ENCODE measurements at regions not wholly inside any gene's neighbourhood (a gene's known extent, or its start where the extent isn't known, plus 50 kb on each side); places are given as distances from the start of the nearest gene placed in this dataset.

GRCh38 chr22:27452245-27452644 is 349.3 kb downstream of the MN1 start:
- no peak for DNase-seq (ENCODE audit: low read depth)

DNA sequence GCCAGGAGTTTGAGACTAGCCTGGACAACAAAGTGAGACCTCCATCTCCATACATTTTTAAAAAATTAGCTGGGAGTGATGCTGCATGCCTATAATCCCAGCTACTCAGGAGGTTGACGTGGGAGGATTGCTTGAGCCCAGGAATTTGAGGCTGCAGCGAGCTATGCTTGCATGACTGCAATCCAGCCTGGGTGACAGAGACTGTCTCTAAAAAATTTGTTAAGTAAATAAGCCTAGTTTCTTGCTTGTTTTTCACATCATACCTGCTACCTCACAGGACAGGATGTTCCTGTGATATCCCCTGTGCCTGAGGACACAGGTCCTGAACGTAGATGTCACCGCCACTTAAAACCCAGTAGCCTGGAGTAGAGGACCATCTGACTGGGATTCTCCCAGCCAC is 348.6 kb downstream of the MN1 start:
- no peak for DNase-seq (ENCODE audit: low read depth)

DNA sequence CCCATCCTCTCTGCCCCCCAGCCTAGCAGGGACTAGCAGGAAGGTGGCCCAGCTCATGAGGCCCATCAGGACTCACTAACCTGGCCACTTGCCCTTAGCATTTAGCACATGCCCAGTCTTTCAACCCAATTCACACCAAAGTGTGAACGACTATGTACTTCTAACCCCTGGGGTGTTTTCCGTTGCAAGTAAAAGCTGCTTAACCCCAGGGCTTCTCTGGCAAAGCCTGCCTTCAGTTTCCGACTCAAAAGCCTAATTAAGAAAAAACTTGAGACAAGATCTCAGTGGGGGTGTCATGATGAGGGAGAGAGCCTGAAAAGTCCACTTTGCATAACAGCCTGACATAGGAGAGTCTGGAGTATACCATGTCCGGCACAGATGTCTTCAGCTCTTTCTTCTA is 347.8 kb downstream of the MN1 start:
- DNase-seq (ENCODE audit: low read depth) = no peak

DNA sequence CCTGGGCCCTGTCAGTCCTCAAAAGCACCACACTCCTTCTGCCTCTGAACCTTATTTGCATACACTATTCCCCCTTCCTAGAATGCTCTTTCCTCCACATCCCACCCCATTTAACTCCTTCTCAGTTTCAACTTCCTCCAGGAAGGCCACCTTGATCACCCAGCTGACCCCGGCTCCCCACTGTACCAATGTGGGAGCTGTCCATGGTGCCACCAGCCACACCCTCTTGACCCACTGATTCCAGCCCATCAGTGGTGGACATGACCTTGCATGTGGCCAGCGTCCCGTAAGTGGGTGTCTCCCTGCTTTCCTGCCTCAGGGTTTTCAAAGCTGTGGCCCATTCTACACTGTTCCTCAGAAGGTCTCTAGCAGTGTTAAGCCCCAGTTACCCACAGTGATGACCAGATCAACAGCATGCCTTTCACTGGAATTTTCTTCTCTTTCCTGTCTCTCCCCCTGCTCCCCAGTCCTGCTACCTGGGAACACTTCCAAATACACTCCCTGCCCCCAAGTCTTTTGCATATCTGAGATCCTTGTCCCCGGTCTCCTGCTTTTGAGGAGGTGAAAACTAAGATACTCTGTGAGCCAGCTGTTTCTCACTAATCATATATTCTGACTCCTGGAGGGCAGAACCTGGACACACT is 346.6 kb downstream of the MN1 start:
- no peak for DNase-seq (ENCODE audit: low read depth)

DNA sequence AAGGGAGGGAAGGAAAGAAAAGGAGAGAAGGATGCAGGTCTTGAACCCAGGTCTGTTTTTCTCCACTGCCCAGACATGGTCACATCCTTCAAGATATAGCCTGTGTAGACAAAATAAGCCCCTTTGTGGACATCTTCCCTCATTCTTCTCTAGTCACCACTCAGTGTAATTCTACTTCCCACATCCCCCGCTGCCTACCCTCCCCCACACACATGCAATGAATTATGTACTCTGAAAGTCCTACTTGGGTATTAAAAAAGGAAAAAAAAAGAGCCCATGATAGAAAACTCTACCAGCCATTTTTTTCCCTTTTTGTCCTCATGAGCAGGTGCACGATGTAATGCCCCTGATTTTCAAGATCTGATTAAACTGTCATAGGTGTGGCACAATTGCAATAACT is 346.0 kb downstream of the MN1 start:
- no peak for DNase-seq (ENCODE audit: low read depth)

DNA sequence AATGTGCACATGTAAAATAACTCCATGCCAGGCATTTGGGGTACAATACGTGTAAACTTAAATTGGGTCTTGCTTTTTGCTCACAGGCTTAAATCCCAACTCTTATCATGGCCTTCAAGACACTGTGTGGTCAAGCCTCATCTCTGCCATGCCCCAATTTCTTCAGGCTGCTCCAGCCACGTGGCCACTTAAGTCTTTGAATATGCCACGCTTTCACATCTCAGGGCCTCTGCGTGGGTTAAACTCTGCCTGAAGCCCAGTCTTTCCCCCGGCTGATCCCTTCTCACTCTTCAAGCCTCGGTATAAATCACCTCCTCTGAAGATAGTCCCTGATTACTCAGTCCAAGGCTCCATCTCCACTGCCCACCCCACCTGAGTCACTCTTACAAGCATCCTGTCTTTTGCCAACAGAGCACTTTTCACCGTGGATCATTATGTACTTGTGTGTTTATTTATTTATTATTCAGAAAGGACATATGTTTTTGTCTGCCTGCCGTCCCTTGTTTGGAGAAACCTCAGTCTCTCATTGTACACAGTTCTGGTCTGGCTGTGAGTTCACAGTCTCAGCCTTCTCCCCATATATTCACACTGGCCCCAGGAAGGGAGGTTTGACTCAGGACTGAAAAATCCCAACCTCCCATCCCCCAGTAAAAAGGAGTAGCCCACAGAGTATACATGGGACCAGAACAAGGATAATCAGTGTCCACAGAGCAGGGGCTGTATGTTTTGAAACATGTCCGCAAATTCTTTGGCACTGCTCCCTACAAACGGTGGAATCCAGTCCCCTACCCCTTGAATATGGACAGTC is 344.7 kb downstream of the MN1 start:
- no peak for DNase-seq (ENCODE audit: low read depth)

DNA sequence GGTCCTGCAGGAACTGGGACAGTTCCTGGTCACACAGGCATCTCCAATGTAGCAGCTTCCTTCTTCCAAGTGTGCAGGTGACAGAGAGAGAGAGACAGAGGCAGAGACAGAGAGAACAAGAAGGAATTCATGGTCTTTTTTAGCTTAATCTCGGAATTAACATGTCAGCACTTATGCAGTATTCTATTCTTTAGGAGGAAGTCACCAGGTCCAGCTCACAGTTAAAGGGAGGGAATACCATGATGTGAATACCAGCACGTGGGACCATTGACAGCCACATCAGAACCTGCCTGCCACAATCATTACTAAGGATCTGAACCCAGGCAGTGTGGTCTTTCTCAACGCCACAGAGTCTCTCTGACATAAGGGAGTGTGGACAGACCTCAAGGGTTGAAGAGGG is 341.6 kb downstream of the MN1 start:
- no peak for DNase-seq (ENCODE audit: low read depth)

- DNase-seq (ENCODE audit: low read depth) = no peak
These were observed 340.8 kb downstream of the MN1 start for GRCh38 chr22:27460591-27461347.

DNA sequence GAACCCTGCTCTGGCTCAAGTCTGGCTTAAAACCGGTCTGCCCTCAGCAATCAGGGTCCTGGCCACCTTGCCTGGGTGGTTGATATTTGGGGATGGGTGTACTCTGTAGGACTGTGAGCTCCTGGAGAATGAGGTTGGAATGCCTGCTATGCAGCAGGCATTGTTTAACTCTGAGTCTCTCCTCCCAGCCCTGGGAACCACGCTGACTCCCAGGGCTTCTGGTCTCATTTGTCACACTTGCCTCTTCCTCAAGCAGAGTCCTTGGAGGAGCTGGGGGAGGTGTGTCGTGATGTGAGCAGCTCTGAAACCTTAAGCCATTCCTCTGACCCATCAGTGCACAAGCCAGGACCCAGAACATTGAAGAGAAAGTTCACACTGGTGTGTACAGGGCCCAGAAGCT is 340.1 kb downstream of the MN1 start:
- DNase-seq (ENCODE audit: low read depth) = no peak

DNA sequence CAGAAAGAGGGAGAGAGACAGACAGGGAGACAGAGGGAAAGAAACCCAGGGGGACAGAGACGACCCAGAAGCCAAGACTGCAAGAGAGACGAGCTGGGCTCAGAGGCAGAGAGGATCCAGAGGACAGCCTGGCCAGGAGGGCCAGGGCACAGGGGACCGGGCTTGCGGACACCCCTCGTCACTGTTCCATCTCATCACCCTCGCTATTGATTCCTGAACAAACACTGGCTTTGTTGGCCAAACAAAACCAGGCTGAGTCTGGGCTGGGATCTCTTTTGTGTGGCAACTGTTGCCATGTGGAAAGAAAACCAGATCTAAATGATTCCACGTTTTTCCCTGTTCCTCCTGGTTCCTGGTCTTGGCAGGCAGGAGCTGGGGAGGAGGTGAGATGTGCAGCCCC is 339.4 kb downstream of the MN1 start:
- DNase-seq (ENCODE audit: low read depth) = no peak

GRCh38 chr22:27463121-27463660 is 338.4 kb downstream of the MN1 start:
- no peak for DNase-seq (ENCODE audit: low read depth)

- DNase-seq (ENCODE audit: low read depth) = no peak
These were observed 335.3 kb downstream of the MN1 start for GRCh38 chr22:27466229-27466628.

- DNase-seq (ENCODE audit: low read depth) = no peak
These were observed 334.6 kb downstream of the MN1 start for GRCh38 chr22:27466778-27467438.

DNA sequence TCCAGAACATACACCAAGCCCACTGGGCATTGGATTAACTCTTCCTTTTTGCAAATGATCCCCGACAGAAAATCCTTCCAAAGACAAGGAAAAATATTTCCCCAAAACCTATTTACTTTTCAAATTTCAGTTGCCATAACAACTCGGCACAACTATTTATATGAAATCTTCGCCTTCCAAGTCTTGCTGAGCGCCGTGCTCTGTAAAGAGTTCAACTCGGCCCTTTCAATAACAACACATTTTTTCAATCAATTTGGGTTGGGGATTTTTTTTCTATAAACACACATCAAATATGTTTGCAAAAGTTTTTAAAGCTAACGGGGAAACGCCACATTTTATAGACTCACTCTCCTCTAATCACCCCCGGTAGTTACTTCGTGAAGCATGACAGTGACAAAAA is 333.8 kb downstream of the MN1 start:
- DNase-seq (ENCODE audit: low read depth) = no peak

GRCh38 chr22:27468712-27469111 is 332.8 kb downstream of the MN1 start:
- DNase-seq (ENCODE audit: low read depth) = no peak

- DNase-seq (ENCODE audit: low read depth) = no peak
These were observed 331.3 kb downstream of the MN1 start for GRCh38 chr22:27470169-27470772.

GRCh38 chr22:27472975-27473374 is 328.6 kb downstream of the MN1 start:
- no peak for DNase-seq (ENCODE audit: low read depth)

DNA sequence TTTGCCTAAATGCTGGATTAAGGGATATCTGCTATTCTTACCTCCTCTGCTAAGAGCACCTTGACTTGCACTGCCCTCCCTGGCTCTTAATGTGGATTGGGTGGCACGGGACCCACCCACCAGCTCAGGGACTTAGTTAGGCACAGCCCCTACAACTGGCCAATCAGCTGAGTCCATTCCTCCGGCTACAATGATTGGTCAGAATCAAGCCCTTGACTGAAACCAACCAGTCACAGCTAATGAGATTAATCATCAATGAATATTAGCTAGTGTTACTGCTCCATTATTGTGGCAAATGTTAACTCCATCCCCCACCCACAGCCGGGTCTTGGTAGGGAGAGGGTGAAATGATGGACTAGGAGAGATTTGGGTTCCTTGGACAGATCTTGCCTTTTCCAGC is 328.0 kb downstream of the MN1 start:
- DNase-seq (ENCODE audit: low read depth) = no peak

GRCh38 chr22:27474112-27474571 is 327.4 kb downstream of the MN1 start:
- DNase-seq (ENCODE audit: low read depth) = no peak

GRCh38 chr22:27474711-27475547 is 326.6 kb downstream of the MN1 start:
- no peak for DNase-seq (ENCODE audit: low read depth)

DNA sequence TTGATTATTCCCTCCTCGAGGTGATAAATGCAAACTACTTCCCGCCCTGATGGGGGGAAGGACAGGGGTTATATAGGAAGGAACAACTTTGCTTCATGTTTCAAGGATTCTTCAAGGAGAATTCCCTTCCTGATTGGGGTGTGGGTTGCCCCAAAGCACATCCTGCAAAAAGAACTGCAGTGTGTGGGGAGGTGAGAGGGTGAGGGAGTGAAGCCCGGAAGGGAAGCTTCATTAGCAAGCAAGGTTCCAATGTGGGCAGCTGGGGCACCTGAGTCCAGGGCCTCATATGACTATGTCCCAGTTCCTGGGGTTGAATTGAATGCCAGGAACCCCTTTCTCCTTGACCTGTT is 326.0 kb downstream of the MN1 start:
- DNase-seq (ENCODE audit: low read depth) = no peak
